ENCODE measurements at regions not wholly inside any gene's neighbourhood (a gene's known extent, or its start where the extent isn't known, plus 50 kb on each side); places are given as distances from the start of the nearest gene placed in this dataset.
"Not testable (repeated sequence)": the region's sequence is repeated elsewhere in the genome, so short reads cannot be mapped to it uniquely, and the experiment has no call there.

GRCh38 chr9:96150324-96151227 lies 151.4 kb downstream of the HSD17B3 start:
- Histone ChIP-seq H2AFZ (no peak overlapping the region), H3K27me3 (ENCODE audit: control insufficient read depth, insufficient read depth, low read length) (no peaks in the 10 kb centered on the region)
- TF ChIP-seq CTCF (IDR thresholded peaks at IDR 0.05) = no peak

DNA sequence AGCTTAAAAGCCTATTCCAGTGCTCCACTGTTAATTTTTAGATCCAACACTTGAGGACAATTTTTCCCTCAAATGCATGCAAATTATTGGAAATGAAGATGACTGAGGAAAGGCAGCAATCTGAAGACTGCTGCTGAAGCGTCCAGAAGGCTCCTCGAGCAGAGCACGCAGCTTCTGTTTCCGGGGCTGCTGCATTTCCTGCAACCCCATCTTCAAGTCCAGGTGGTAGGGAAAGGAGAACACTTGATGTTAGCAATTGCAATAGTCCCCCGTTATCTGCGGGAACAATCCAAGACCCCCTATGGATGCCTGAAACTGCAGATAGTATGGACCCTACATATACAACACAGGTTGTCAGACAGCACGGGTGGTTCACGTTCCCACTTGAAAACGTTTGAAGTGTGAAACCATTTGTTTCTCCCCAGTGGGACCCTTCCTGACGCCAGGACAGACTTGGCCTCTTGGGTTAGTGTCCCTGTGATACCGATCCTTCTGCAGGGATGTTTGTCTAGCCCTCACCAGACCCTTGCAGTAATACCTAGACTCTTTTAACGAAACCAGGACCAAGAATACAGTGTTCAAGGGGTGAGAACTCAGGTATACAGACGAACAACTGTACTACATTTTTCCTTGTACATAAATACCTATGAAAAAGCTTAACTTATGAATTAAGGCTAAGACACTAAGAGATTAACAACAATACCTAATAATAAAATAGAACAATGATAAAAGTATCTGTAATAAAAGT lies 152.3 kb downstream of the HSD17B3 start:
- TF ChIP-seq CTCF (IDR thresholded peaks at IDR 0.05) = no peak
- no peak overlapping the region for H3K9ac ChIP-seq
- H3K79me2 ChIP-seq = no peaks in the 10 kb centered on the region
- H3K27me3 ChIP-seq (ENCODE audit: control insufficient read depth, insufficient read depth, low read length) = no peaks in the 10 kb centered on the region
- no peak overlapping the region for H2AFZ ChIP-seq
- H3K4me1 ChIP-seq = no peaks in the 10 kb centered on the region
- no peaks in the 10 kb centered on the region for H3K9me3 ChIP-seq (ENCODE audit: control insufficient read depth, low read length)
- H3K4me3 ChIP-seq (ENCODE audit: low read depth, low read length) = no peak overlapping the region
- no peak overlapping the region for H3K4me2 ChIP-seq (ENCODE audit: low read length)
- H3K36me3 ChIP-seq (ENCODE audit: control insufficient read depth, insufficient read depth, low read length) = no peaks in the 10 kb centered on the region
- H3K27ac ChIP-seq = no peak overlapping the region

More at GRCh38 chr9:96150324-96151227, 151.4 kb downstream of the HSD17B3 start:
- Histone ChIP-seq H3K4me3 (ENCODE audit: low read depth, low read length) (no peak overlapping the region), H3K36me3 (ENCODE audit: control insufficient read depth, insufficient read depth, low read length) (no peaks in the 10 kb centered on the region), H3K27ac (no peak overlapping the region), H3K9me3 (ENCODE audit: control insufficient read depth, low read length) (no peaks in the 10 kb centered on the region), H3K4me2 (ENCODE audit: low read length) (no peak overlapping the region), H3K4me1 (no peaks in the 10 kb centered on the region), H3K9ac (no peak overlapping the region), H3K79me2 (no peaks in the 10 kb centered on the region)

GRCh38 chr9:96148634-96149532 lies 153.1 kb downstream of the HSD17B3 start:
- no peaks in the 10 kb centered on the region for H3K36me3 ChIP-seq (ENCODE audit: control insufficient read depth, insufficient read depth, low read length)
- no peak overlapping the region for H3K4me2 ChIP-seq (ENCODE audit: low read length)
- H3K27me3 ChIP-seq (ENCODE audit: control insufficient read depth, insufficient read depth, low read length) = no peaks in the 10 kb centered on the region
- no peaks in the 10 kb centered on the region for H3K9me3 ChIP-seq (ENCODE audit: control insufficient read depth, low read length)
- H3K4me3 ChIP-seq (ENCODE audit: low read depth, low read length) = no peak overlapping the region
- TF ChIP-seq CTCF (IDR thresholded peaks at IDR 0.05) = no peak
- H3K27ac ChIP-seq = no peak overlapping the region
- no peaks in the 10 kb centered on the region for H3K4me1 ChIP-seq
- no peak overlapping the region for H3K9ac ChIP-seq
- no peaks in the 10 kb centered on the region for H3K79me2 ChIP-seq
- no peak overlapping the region for H2AFZ ChIP-seq

- not testable (repeated sequence) for H3K4me1 ChIP-seq; H3K79me2 ChIP-seq; H3K4me3 ChIP-seq (ENCODE audit: low read depth, low read length); H3K9ac ChIP-seq; H3K36me3 ChIP-seq (ENCODE audit: control insufficient read depth, insufficient read depth, low read length); H2AFZ ChIP-seq; H3K27ac ChIP-seq; H3K4me2 ChIP-seq (ENCODE audit: low read length); H3K27me3 ChIP-seq (ENCODE audit: control insufficient read depth, insufficient read depth, low read length); H3K9me3 ChIP-seq (ENCODE audit: control insufficient read depth, low read length)
Measured at GRCh38 chr9:96147029-96147428, 154.9 kb downstream of the HSD17B3 start.
